Osteoblast (primary cell): ENCODE measurements at regions not wholly inside any gene's neighbourhood (a gene's known extent, or its start where the extent isn't known, plus 50 kb on each side); places are given as distances from the start of the nearest gene placed in this dataset.

Experiments used
- DNase-seq: peaks from one replicate; pipeline ENCODE4 v3.0.0; 2011; ENCODE audit warnings: low spot score, mixed read lengths; ENCODE audit not compliant: insufficient read length; ENCODE audit errors: missing footprints
- H2AFZ ChIP-seq: 2 replicates; pipeline ENCODE4 v1.6.0; 2011; ENCODE audit warnings: mild to moderate bottlenecking, low read length
- H3K27ac ChIP-seq: 2 replicates; pipeline ENCODE4 v1.5.1; 2011; ENCODE audit warnings: mild to moderate bottlenecking, low read depth, low read length, moderate library complexity
- H3K27me3 ChIP-seq: 2 replicates; pipeline ENCODE4 v1.6.0; 2012; ENCODE audit warnings: mild to moderate bottlenecking, control low read depth, inconsistent platforms, low read length, moderate library complexity; ENCODE audit not compliant: insufficient read depth
- H3K36me3 ChIP-seq: 2 replicates; pipeline ENCODE4 v1.5.1; 2011; ENCODE audit warnings: mild to moderate bottlenecking, low read length, control low read depth, moderate library complexity; ENCODE audit not compliant: insufficient read depth
- H3K4me1 ChIP-seq: 2 replicates; pipeline ENCODE4 v1.5.1; 2011; ENCODE audit warnings: mild to moderate bottlenecking, low read length, control low read depth, moderate library complexity; ENCODE audit not compliant: insufficient read depth
- H3K4me2 ChIP-seq: 2 replicates; pipeline ENCODE4 v1.6.0; 2011; ENCODE audit warnings: mild to moderate bottlenecking, low read length; ENCODE audit not compliant: insufficient read depth
- H3K4me3 ChIP-seq: fragments of 200-600 bp; sonication (generic); 3 replicates; pipeline ENCODE4 v1.5.1; 2012; ENCODE audit warnings: mild to moderate bottlenecking, low read length, inconsistent platforms; ENCODE audit not compliant: insufficient read depth
- H3K79me2 ChIP-seq: 2 replicates; pipeline ENCODE4 v1.6.0; 2012; ENCODE audit warnings: mild to moderate bottlenecking, low read length, control low read depth, inconsistent platforms; ENCODE audit not compliant: insufficient read depth
- H3K9me3 ChIP-seq: 2 replicates; pipeline ENCODE4 v1.5.1; 2011; ENCODE audit warnings: low read depth, low read length, control low read depth
- H4K20me1 ChIP-seq: 2 replicates; pipeline ENCODE4 v1.6.0; 2012; ENCODE audit warnings: mild to moderate bottlenecking, low read length, control low read depth; ENCODE audit not compliant: insufficient read depth
- TF ChIP-seq, protein P1 (sequence below): IDR thresholded peaks from 2 replicates; pipeline ENCODE4 v1.5.1; 2011; ENCODE audit warnings: mild to moderate bottlenecking, low read depth, low read length, moderate library complexity; ENCODE audit errors: extremely low read depth

- Histone ChIP-seq H3K4me1 (no peaks in the 10 kb centered on the region), H3K27ac (no peak overlapping the region), H3K4me3 (no peak overlapping the region), H3K79me2 (no peaks in the 10 kb centered on the region), H2AFZ (no peak overlapping the region), H4K20me1 (no peaks in the 10 kb centered on the region), H3K9me3 (no peaks in the 10 kb centered on the region), H3K4me2 (no peak overlapping the region), H3K27me3 (no peaks in the 10 kb centered on the region), H3K36me3 (no peaks in the 10 kb centered on the region)
- TF ChIP-seq, protein P1, sequence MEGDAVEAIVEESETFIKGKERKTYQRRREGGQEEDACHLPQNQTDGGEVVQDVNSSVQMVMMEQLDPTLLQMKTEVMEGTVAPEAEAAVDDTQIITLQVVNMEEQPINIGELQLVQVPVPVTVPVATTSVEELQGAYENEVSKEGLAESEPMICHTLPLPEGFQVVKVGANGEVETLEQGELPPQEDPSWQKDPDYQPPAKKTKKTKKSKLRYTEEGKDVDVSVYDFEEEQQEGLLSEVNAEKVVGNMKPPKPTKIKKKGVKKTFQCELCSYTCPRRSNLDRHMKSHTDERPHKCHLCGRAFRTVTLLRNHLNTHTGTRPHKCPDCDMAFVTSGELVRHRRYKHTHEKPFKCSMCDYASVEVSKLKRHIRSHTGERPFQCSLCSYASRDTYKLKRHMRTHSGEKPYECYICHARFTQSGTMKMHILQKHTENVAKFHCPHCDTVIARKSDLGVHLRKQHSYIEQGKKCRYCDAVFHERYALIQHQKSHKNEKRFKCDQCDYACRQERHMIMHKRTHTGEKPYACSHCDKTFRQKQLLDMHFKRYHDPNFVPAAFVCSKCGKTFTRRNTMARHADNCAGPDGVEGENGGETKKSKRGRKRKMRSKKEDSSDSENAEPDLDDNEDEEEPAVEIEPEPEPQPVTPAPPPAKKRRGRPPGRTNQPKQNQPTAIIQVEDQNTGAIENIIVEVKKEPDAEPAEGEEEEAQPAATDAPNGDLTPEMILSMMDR = no peak
- no peak for DNase-seq
These were observed 913.4 kb downstream of the SLITRK6 start for GRCh38 chr13:84885868-84886267.

DNA sequence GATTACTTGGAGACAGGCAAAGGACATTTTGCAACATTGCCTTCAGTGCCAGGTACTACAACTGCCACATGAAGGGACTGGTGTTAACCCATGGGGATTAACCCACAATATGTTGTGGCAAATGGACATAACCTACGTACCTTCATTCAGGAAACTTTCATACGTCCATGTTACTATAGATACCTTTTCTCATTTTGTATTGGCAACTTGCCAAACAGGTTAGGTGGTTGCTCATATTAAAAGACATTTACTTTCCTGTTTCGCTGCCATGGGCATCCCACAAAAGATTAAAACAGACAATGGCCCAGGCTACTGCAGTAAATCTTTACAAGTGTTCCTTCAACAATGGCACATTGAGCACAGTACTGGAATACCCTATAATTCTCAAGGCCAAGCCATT lies 925.3 kb downstream of the SLITRK6 start:
- no peaks in the 10 kb centered on the region for H4K20me1 ChIP-seq
- no peaks in the 10 kb centered on the region for H3K27me3 ChIP-seq
- no peaks in the 10 kb centered on the region for H3K4me1 ChIP-seq
- H3K4me3 ChIP-seq = no peak overlapping the region
- no peaks in the 10 kb centered on the region for H3K9me3 ChIP-seq
- H3K4me2 ChIP-seq = no peak overlapping the region
- no peak overlapping the region for H2AFZ ChIP-seq
- no peak overlapping the region for H3K27ac ChIP-seq
- TF ChIP-seq, protein P1 = no peak
- DNase-seq = no peak
- H3K36me3 ChIP-seq = no peaks in the 10 kb centered on the region
- H3K79me2 ChIP-seq = no peaks in the 10 kb centered on the region

DNA sequence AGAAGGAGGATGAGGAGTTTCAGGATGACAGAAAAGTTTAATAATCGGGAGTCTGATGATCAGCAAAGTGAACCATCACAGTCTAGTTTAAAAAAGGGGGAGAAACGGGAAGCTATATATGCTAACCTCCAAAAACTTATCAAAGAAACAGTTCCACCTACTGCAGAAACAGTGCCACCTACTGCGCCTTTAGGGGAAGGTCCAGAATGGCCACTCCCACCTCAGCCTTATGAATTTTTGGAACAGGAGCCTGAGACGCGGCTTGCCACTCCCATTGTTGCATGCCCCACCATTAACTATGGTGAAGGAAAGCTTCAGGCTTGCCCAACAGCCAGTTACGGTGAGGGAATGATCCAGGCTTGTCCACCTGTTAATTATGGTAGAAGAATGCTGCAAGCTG lies 929.0 kb downstream of the SLITRK6 start:
- Histone ChIP-seq H3K4me2 (no peak overlapping the region), H3K79me2 (no peaks in the 10 kb centered on the region), H3K36me3 (no peaks in the 10 kb centered on the region), H3K27me3 (no peaks in the 10 kb centered on the region), H3K4me1 (no peaks in the 10 kb centered on the region), H2AFZ (no peak overlapping the region), H4K20me1 (no peaks in the 10 kb centered on the region), H3K4me3 (no peak overlapping the region), H3K9me3 (no peaks in the 10 kb centered on the region), H3K27ac (no peak overlapping the region)
- DNase-seq = no peak
- TF ChIP-seq, protein P1 = no peak

- Histone ChIP-seq H3K9me3 (no peaks in the 10 kb centered on the region), H2AFZ (no peak overlapping the region), H4K20me1 (no peaks in the 10 kb centered on the region), H3K4me3 (no peak overlapping the region), H3K27me3 (no peaks in the 10 kb centered on the region), H3K4me2 (no peak overlapping the region), H3K36me3 (no peaks in the 10 kb centered on the region), H3K79me2 (no peaks in the 10 kb centered on the region), H3K27ac (no peak overlapping the region), H3K4me1 (no peaks in the 10 kb centered on the region)
- no peak for DNase-seq
- TF ChIP-seq, protein P1 = no peak
These were observed 932.0 kb downstream of the SLITRK6 start for GRCh38 chr13:84867246-84867645.
